ENCODE measurements at regions not wholly inside any gene's neighbourhood (a gene's known extent, or its start where the extent isn't known, plus 50 kb on each side); places are given as distances from the start of the nearest gene placed in this dataset.

DNA sequence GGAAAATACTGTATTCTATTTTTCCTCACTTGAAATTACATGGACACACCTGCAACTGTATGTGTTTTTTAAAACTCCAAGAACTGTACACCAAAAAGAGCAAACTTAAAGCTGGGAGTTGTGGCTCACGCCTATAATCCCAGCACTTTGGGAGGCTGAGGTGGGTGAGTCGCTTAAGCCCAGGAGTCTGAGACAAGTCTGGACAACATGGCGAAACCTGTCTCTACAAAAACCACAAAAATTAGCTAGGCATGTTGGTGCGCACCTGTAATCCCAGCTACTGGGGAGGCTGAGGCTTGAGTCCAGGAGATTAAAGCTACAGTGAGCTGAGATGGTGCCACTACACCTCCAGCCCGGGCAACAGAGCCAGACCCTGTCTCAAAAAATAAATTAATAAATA is 95.9 kb downstream of the SINHCAF start:
- WGBS, 2 donors = 92 to 93% methylated on average over 5 of the region's 5 CpGs
- Histone ChIP-seq H3K27ac (ENCODE audit: low read depth in 1 of 2, low read length in 1 of 2) (no peak overlapping the region), H3K9ac (ENCODE audit: insufficient read depth in 1 of 2, low read length in 2 of 2) (no peak overlapping the region), H3K36me3 (ENCODE audit: control insufficient read depth in 4 of 4, insufficient read depth in 4 of 4, low read length in 4 of 4) (no peaks in the 10 kb centered on the region), H3K4me3 (no peak overlapping the region), H3K27me3 (ENCODE audit: control insufficient read depth in 3 of 3, insufficient read depth in 3 of 3, low read length in 2 of 3) (no peaks in the 10 kb centered on the region), H3K4me1 (ENCODE audit: control insufficient read depth in 5 of 5, insufficient read depth in 5 of 5, low read length in 5 of 5) (peaks cover 0 to 1% (median 0%) of the 10 kb centered on the region in 5 donors), H3K9me3 (ENCODE audit: control insufficient read depth in 4 of 4, insufficient read depth in 3 of 4, low read length in 3 of 4) (peaks cover 0 to 3% (median 0%) of the 10 kb centered on the region in 4 donors)
- TF ChIP-seq, protein P1, sequence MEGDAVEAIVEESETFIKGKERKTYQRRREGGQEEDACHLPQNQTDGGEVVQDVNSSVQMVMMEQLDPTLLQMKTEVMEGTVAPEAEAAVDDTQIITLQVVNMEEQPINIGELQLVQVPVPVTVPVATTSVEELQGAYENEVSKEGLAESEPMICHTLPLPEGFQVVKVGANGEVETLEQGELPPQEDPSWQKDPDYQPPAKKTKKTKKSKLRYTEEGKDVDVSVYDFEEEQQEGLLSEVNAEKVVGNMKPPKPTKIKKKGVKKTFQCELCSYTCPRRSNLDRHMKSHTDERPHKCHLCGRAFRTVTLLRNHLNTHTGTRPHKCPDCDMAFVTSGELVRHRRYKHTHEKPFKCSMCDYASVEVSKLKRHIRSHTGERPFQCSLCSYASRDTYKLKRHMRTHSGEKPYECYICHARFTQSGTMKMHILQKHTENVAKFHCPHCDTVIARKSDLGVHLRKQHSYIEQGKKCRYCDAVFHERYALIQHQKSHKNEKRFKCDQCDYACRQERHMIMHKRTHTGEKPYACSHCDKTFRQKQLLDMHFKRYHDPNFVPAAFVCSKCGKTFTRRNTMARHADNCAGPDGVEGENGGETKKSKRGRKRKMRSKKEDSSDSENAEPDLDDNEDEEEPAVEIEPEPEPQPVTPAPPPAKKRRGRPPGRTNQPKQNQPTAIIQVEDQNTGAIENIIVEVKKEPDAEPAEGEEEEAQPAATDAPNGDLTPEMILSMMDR (IDR thresholded peaks at IDR 0.05; ENCODE audit: control extremely low read depth, extremely low read depth) = no peak
- DNase-seq (no peak), ATAC-seq (ENCODE audit: insufficient read depth, low FRiP score) (no peak)

Measured in lung (tissue), 11 donors.